ENCODE measurements at regions not wholly inside any gene's neighbourhood (a gene's known extent, or its start where the extent isn't known, plus 50 kb on each side); places are given as distances from the start of the nearest gene placed in this dataset.

- no peaks in the 10 kb centered on the region for H3K9me3 Mint-ChIP-seq (ENCODE audit: unreplicated experiment)
- intact Hi-C loops (cut with micrococcal nuclease), result no loop called here
- TF ChIP-seq CTCF (IDR thresholded peaks at IDR 0.05; ENCODE audit: unreplicated experiment), result no peak
- BruUV-seq (replicated peaks), result no TSS peak
- no peak for DNase-seq (ENCODE audit: unreplicated experiment)
- POLR2A ChIA-PET, result interaction anchor here (0.5 to 0.6 kb wide), 2 partner anchors 15 to 468 kb away, joined by 3 read pairs; no protein-coding TSS in a partner anchor
- H3K4me3 Mint-ChIP-seq (ENCODE audit: unreplicated experiment), result no peak overlapping the region
- no peaks in the 10 kb centered on the region for H3K36me3 Mint-ChIP-seq (ENCODE audit: insufficient read depth, unreplicated experiment)
- H3K27ac Mint-ChIP-seq (ENCODE audit: low read depth, unreplicated experiment), result no peak overlapping the region
- H3K27me3 Mint-ChIP-seq (ENCODE audit: insufficient read depth, unreplicated experiment), result no peaks in the 10 kb centered on the region
- CTCF ChIA-PET, result no interaction called here
- H3K4me1 Mint-ChIP-seq (ENCODE audit: insufficient read depth, unreplicated experiment), result no peaks in the 10 kb centered on the region
Measured at GRCh38 chr2:192983173-192983572, 788.4 kb upstream of the TMEFF2 start.

- no peak overlapping the region for H3K4me3 Mint-ChIP-seq (ENCODE audit: unreplicated experiment)
- POLR2A ChIA-PET, result interaction anchor here (1.0 to 1.1 kb wide), 2 partner anchors 16 to 152 kb away, joined by 3 read pairs; no protein-coding TSS in a partner anchor
- no peaks in the 10 kb centered on the region for H3K27me3 Mint-ChIP-seq (ENCODE audit: insufficient read depth, unreplicated experiment)
- DNase-seq (ENCODE audit: unreplicated experiment), result no peak
- H3K27ac Mint-ChIP-seq (ENCODE audit: low read depth, unreplicated experiment), result no peak overlapping the region
- no peaks in the 10 kb centered on the region for H3K4me1 Mint-ChIP-seq (ENCODE audit: insufficient read depth, unreplicated experiment)
- BruUV-seq (replicated peaks), result no TSS peak
- no peaks in the 10 kb centered on the region for H3K36me3 Mint-ChIP-seq (ENCODE audit: insufficient read depth, unreplicated experiment)
- intact Hi-C loops (cut with micrococcal nuclease), result no loop called here
- no peaks in the 10 kb centered on the region for H3K9me3 Mint-ChIP-seq (ENCODE audit: unreplicated experiment)
- CTCF ChIA-PET, result interaction anchor here (1.0 kb wide), 1 partner anchor 17 kb away, joined by 3 read pairs; no protein-coding TSS in a partner anchor
- no peak for TF ChIP-seq CTCF (IDR thresholded peaks at IDR 0.05; ENCODE audit: unreplicated experiment)
Measured at GRCh38 chr2:192978395-192978794, 783.7 kb upstream of the TMEFF2 start.

- no peak for TF ChIP-seq CTCF (IDR thresholded peaks at IDR 0.05; ENCODE audit: unreplicated experiment)
- intact Hi-C loops (cut with micrococcal nuclease), result no loop called here
- Mint-ChIP-seq H3K4me3 (ENCODE audit: unreplicated experiment) (no peak overlapping the region), H3K9me3 (ENCODE audit: unreplicated experiment) (peaks cover 7% of the 10 kb centered on the region), H3K4me1 (ENCODE audit: insufficient read depth, unreplicated experiment) (no peaks in the 10 kb centered on the region), H3K27ac (ENCODE audit: low read depth, unreplicated experiment) (no peak overlapping the region), H3K36me3 (ENCODE audit: insufficient read depth, unreplicated experiment) (no peaks in the 10 kb centered on the region), H3K27me3 (ENCODE audit: insufficient read depth, unreplicated experiment) (no peaks in the 10 kb centered on the region)
- no TSS peak for BruUV-seq (replicated peaks)
- CTCF ChIA-PET, result no interaction called here
- POLR2A ChIA-PET, result no interaction called here
- DNase-seq (ENCODE audit: unreplicated experiment), result no peak
Measured at GRCh38 chr2:192971981-192972380, 777.2 kb upstream of the TMEFF2 start.

- Mint-ChIP-seq H3K27ac (ENCODE audit: low read depth, unreplicated experiment) (no peak overlapping the region), H3K27me3 (ENCODE audit: insufficient read depth, unreplicated experiment) (no peaks in the 10 kb centered on the region), H3K4me1 (ENCODE audit: insufficient read depth, unreplicated experiment) (no peaks in the 10 kb centered on the region), H3K36me3 (ENCODE audit: insufficient read depth, unreplicated experiment) (no peaks in the 10 kb centered on the region), H3K4me3 (ENCODE audit: unreplicated experiment) (no peak overlapping the region), H3K9me3 (ENCODE audit: unreplicated experiment) (peaks cover 7% of the 10 kb centered on the region)
- TF ChIP-seq CTCF (IDR thresholded peaks at IDR 0.05; ENCODE audit: unreplicated experiment), result no peak
- BruUV-seq (replicated peaks), result no TSS peak
- DNase-seq (ENCODE audit: unreplicated experiment), result no peak
- ChIA-PET CTCF (no interaction called here), POLR2A (no interaction called here)
- intact Hi-C loops (cut with micrococcal nuclease), result no loop called here
Measured at GRCh38 chr2:192969055-192969454, 774.3 kb upstream of the TMEFF2 start.
